Ovary (tissue), 7 donors: ENCODE measurements at regions not wholly inside any gene's neighbourhood (a gene's known extent, or its start where the extent isn't known, plus 50 kb on each side); places are given as distances from the start of the nearest gene placed in this dataset.

Experiments
- DNase-seq, 5 donors: peaks; one replicate each; pipeline ENCODE4 v3.0.0-alpha.2; 2019 to 2020
- H3K27ac ChIP-seq, 2 donors: fragments of 200-600 bp; one replicate each; pipeline versions ENCODE4 v1.5.1 to v1.8.0; 2019 to 2022
- H3K27me3 ChIP-seq: fragments of 200-600 bp; one replicate; pipeline ENCODE4 v1.8.0; 2022
- H3K36me3 ChIP-seq: fragments of 200-600 bp; sonication (generic); one replicate; pipeline ENCODE4 v1.5.1; 2019
- H3K4me1 ChIP-seq: one replicate; pipeline ENCODE4 v1.8.1; 2013; ENCODE audit warnings: mild to moderate bottlenecking, moderate library complexity; ENCODE audit not compliant: insufficient read depth
- H3K4me3 ChIP-seq: fragments of 200-600 bp; sonication (generic); one replicate; pipeline ENCODE4 v1.5.1; 2017
- H3K9me3 ChIP-seq, 2 donors: fragments of 200-600 bp in 1 of 2; sonication (generic) in 1 of 2; one replicate each; pipeline versions ENCODE4 v1.5.1 to v1.8.1; 2013 to 2019; ENCODE audit warnings: mild to moderate bottlenecking in 1 of 2, moderate library complexity in 1 of 2
- EP300 ChIP-seq: sonication (generic); formaldehyde crosslinking; IDR thresholded peaks from one replicate; pipeline ENCODE4 v1.6.1; 2017; ENCODE audit warnings: antibody characterized with exemption
- POLR2A ChIP-seq: fragments of 450-650 bp; IDR thresholded peaks from one replicate; pipeline ENCODE4 v1.6.1; 2017; ENCODE audit warnings: antibody characterized with exemption, mild to moderate bottlenecking, moderate library complexity
- WGBS, 3 donors: extraction: QIAGEN DNeasy Blood & Tissue Kit in 1 of 3; methylation state at CpG; one replicate each; pipeline versions ENCODE4 v1.1.5 to v1.1.7; 2013 to 2017; 5-methylcytosine and 5-hydroxymethylcytosine counted together
- intact Hi-C, 4 donors: fragments of 100-400 bp; cut with DNase I; formaldehyde crosslinking; loops; one replicate each; pipeline versions ENCODE4 v1.11.0 to v1.15.1; 2022 to 2023
- TF ChIP-seq, protein P1 (sequence below), 3 donors: fragments of 450-650 bp in 2 of 3; fragments of 200-600 bp in 1 of 3; IDR thresholded peaks; one replicate each; pipeline versions ENCODE4 v1.5.1 to v1.8.0; 2016 to 2022; ENCODE audit warnings: antibody characterized with exemption in 3 of 3, mild to moderate bottlenecking in 1 of 3
- donor health status: DM: no; HTN: no; CAD: no; lungs with moderate emphysema.
- donor health status: DM: no; HTN: no; CAD: no.
- donor health status: Bipolar disorder and iron deficiency.
- donor health status: DM: no; HTN: no; CAD: no.
- donor health status: DM: yes; HTN: yes; CAD: no.

DNA sequence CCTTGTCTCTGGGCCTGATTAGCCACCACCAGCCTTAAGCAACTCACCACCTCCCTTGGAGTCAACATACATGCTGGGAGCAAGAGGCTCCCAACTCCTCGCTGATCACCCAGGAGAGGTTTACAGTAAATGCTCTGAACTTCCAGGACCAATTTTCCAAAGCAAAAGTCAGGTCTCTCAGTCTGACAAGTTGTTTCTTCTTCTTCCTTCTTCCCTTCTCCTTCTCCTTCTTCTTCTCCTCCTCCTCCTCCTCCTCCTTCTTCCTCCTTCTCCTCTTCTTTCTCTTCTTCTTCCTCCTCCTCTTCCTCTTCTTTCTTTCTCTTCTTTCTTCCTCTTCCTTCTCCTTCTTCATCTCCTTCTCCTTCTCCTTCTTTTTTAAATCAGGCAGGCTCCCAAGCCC lies 148.2 kb downstream of the NECTIN1 start:
- DNase-seq, result no peak
- Histone ChIP-seq H3K4me1 (peaks cover 3% of the 10 kb centered on the region), H3K27ac (no peak overlapping the region), H3K9me3 (no peaks in the 10 kb centered on the region), H3K4me3 (no peak overlapping the region), H3K36me3 (no peaks in the 10 kb centered on the region), H3K27me3 (no peaks in the 10 kb centered on the region)
- TF ChIP-seq, protein P1, sequence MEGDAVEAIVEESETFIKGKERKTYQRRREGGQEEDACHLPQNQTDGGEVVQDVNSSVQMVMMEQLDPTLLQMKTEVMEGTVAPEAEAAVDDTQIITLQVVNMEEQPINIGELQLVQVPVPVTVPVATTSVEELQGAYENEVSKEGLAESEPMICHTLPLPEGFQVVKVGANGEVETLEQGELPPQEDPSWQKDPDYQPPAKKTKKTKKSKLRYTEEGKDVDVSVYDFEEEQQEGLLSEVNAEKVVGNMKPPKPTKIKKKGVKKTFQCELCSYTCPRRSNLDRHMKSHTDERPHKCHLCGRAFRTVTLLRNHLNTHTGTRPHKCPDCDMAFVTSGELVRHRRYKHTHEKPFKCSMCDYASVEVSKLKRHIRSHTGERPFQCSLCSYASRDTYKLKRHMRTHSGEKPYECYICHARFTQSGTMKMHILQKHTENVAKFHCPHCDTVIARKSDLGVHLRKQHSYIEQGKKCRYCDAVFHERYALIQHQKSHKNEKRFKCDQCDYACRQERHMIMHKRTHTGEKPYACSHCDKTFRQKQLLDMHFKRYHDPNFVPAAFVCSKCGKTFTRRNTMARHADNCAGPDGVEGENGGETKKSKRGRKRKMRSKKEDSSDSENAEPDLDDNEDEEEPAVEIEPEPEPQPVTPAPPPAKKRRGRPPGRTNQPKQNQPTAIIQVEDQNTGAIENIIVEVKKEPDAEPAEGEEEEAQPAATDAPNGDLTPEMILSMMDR (IDR thresholded peaks at IDR 0.05), result no peak
- no peak for TF ChIP-seq EP300
- TF ChIP-seq POLR2A, result no peak
- 78 to 84% (median 83%) methylated on average over 1 of the region's 1 CpG for WGBS, 3 donors
- intact Hi-C loops, result no loop called here

GRCh38 chr11:119580081-119580480 lies 148.9 kb downstream of the NECTIN1 start:
- TF ChIP-seq, protein P1 (IDR thresholded peaks at IDR 0.05), result no peak
- TF ChIP-seq POLR2A (no peak), EP300 (no peak)
- no peaks in the 10 kb centered on the region for H3K36me3 ChIP-seq
- no peaks in the 10 kb centered on the region for H3K27me3 ChIP-seq
- no peak overlapping the region for H3K4me3 ChIP-seq
- no peaks in the 10 kb centered on the region for H3K9me3 ChIP-seq
- DNase-seq, result no peak
- intact Hi-C loops, result no loop called here
- WGBS, 3 donors, result 74 to 83% (median 75%) methylated on average over 3 of the region's 3 CpGs
- no peak overlapping the region for H3K27ac ChIP-seq
- peaks cover 3% of the 10 kb centered on the region for H3K4me1 ChIP-seq

DNA sequence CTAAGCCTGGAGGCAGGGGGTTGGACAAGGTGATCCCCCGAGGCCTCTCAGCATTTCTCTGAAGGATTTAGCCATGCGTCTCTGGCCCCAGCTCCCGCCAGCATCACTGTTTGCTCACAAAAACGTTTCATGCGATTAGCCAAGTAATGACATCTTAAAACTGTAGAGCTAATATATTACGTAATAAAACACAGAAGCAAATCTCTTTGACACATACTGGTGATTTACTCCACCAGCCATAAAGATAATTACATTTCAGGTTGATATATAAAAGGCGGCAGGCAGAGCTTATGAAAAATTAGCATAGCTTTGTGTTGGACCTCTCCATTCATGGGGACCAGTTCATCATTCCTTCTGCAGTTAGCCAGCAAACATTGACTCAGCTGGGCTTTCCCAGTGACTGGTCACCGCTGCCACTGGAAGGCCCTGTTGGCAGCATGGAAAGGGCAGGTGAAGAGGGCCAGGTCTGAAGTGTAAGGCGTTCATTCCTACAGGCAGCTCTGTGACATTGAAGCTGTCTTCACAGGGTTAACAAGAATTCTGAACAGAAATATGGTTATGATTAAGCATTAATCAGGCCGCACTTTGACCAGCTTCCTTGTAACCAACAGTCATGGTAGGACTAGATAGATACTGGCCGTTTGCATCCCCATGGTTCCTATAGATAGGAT lies 150.3 kb downstream of the NECTIN1 start:
- Histone ChIP-seq H3K36me3 (no peaks in the 10 kb centered on the region), H3K9me3 (no peaks in the 10 kb centered on the region), H3K4me1 (no peaks in the 10 kb centered on the region), H3K4me3 (no peak overlapping the region), H3K27me3 (no peaks in the 10 kb centered on the region), H3K27ac (no peak overlapping the region)
- intact Hi-C loops, result no loop called here
- 48 to 59% (median 57%) methylated on average over 11 of the region's 11 CpGs for WGBS, 3 donors
- TF ChIP-seq POLR2A (no peak), EP300 (no peak)
- TF ChIP-seq, protein P1 (IDR thresholded peaks at IDR 0.05), result no peak
- no peak for DNase-seq

DNA sequence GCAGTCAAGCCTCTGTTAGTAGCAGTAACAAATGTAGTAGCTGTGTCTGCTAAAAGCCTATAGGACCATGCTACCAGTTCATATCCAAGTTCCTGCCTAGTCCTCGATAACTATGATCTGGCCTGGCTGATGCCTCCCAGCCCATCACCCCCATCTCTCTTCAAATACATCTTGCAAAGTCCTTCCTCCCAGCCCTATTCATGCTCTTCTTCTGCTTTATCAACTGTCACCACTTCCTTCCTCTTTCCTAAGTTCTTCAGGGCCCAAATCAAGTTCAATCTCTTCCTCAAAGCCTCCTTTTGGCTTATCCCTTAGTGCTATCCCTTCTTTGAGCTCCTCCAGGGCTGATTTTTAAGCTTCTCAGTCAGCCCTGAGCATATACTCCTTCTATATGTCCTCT lies 150.9 kb upstream of the THY1 start:
- intact Hi-C loops, result no loop called here
- TF ChIP-seq POLR2A, result no peak
- TF ChIP-seq EP300, result no peak
- TF ChIP-seq, protein P1 (IDR thresholded peaks at IDR 0.05), result no peak
- Histone ChIP-seq H3K4me1 (no peaks in the 10 kb centered on the region), H3K9me3 (no peaks in the 10 kb centered on the region), H3K27ac (no peak overlapping the region), H3K4me3 (no peak overlapping the region), H3K36me3 (no peaks in the 10 kb centered on the region), H3K27me3 (no peaks in the 10 kb centered on the region)
- 83% methylated on average over 1 of the region's 1 CpG for WGBS, 3 donors
- no peak for DNase-seq
